Activated CD4-positive, alpha-beta T cell treated with anti-CD3 and anti-CD28 coated beads for 24 hours (primary cell): ENCODE measurements at regions not wholly inside any gene's neighbourhood (a gene's known extent, or its start where the extent isn't known, plus 50 kb on each side); places are given as distances from the start of the nearest gene placed in this dataset.

Source experiments
- DNase-seq, 2 donors: peaks; one replicate each; pipeline ENCODE4 v3.0.0-alpha.2; 2020; ENCODE audit warnings: low read depth in 2 of 2

DNA sequence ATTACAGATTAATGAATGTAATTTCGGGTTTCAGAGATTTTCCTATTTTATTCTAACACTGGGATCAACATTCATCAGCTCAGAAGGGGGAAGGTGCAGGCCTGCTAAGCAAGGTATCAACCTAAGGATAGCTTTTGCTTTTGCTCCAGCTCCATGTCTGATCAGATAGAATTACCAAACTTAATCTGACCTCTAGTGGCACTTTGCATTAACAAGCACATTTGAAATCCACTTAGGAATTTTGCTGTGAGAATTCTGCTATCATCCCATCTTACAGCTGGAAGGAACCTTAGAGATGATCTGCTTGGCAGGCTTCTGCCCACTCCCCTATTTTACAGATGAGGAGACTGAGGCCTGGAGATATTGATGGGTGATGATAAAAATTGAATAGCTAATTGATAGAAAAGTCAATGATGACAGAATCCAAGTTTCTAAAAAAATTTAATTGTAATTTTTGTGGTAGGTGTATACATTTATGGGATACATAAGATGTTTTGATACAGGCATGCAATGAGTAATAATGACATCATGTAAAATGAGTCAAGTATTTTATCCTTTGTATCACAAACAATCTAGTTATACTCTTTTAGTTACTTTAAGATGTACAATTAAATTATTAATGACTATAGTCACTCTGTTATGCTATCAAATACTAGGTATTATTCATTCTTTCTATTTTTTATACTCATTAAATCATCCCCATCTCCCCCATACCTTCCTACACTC lies 209.2 kb upstream of the ZPLD1 start:
- no peak for DNase-seq

DNA sequence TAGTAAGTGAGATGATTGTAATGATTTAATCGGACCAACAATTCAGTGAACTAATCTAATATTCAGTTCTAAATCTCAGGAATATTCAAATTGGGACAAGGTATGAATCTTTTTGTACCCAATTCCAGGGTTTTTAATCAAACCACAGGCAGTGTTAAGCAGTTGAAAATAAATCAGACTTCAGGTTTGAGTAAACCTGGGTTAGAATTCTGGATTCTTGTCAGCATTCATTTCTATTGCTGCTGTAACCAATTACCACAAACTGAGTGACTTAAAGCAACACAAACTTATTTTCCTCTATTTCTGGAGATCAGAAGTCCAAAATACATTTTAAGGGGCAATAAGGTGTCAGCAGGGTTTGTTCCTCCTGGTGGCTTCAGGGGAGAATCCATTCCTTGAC lies 208.4 kb upstream of the ZPLD1 start:
- DNase-seq: no peak

DNA sequence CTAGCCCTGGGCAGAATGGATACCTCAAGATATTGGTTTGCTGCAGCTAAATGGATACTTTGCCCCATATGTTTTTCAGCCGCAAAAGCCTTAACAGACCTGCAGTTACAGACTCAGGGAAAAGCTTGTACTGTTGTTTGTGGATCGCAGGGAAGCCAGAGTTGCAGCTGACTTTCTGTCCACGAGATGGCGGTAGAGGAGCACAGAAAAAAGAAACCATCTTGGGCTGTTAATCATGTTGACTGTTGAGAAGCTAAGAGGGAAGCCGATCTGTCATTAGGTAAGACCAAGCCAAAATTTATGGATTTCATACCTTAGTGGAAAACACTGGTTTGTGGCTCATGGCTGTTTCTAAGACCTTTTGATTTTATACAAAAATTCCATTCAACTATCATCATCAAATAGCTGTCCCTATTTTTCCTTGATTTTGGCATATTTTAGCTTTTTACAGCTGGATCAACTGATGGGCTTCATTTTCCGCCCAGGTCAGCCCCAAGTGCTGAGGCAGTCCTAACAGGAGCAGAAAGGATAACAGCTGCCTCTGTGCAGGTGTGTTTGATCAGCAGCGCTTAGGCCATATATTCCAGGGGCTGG lies 205.7 kb upstream of the ZPLD1 start:
- peak; percentile 65 to 70 for DNase-seq

DNA sequence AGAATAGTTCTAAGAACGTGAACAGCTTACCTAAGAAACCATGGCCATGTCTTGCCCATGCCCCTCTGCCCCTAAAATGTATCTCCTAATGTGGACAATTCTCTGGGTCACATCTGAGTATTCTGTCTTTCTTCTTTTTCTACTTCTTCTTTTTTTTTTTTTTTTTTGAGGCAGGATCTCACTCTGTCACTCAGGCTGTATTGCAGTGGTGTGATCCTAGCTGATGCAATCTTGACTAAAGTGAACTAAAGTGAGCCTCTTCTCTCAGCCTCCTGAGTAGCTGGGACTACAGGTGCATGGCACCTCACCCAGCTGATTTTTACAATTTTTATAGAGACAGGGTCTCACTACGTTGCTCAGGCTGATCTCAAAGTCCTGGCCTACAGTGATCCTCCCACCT lies 204.8 kb upstream of the ZPLD1 start:
- no peak for DNase-seq

DNA sequence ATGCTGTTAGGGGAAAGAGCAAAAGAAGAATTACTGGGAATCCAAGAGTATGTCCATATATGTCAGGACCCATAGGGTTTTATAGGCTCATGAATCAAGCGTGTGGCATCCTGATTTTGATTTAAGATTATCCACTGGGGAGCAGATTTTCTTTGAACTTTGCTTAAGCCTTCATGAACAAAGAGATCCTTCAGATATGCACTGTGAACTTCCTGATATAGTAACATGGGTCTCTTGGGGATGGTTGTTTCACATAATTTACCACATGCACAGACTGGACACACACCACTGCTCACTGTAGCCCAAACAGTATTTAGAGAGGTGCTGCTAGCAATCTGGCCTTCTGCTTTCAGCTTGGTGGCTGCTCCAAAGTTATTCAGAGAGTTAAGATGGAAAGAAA lies 200.9 kb upstream of the ZPLD1 start:
- no peak for DNase-seq

DNA sequence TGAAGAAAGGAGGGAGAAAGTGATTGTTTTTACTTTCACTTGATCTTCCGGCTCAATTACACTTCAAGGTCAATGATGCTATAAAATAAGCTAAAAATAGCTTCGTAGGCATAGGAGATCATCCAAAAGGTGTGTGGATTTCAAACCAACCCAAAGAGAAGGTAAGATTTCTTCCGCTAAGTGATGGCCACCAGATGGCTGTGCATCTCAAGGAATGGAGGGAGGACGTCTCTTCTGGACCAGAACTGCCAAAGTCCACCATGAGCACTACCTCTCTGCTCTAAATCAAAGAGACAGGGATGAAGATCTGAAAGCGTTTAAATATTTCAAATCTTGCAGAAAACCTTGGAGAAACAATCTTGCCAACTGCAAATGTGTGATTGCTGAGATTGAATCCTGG lies 199.1 kb upstream of the ZPLD1 start:
- DNase-seq: no peak

DNA sequence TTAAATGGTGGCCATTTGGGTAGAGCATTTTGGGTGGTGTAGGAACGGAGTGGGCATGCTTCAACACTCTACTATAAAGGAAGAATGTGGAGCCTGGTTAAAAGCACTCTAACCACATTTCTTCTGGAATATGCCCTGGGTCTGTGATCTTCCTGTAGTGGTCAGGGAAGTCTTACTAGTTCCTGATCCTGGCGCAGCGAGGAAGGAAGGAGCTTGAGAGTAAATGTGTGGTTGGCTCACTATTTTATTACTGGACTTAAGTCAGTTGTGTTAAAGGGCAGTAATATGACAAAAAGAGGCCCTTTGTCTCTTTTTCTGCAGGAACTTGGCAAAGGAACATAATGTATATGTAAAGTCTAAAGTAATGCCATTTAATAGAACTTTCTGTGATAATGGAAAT lies 197.6 kb upstream of the ZPLD1 start:
- DNase-seq: no peak

DNA sequence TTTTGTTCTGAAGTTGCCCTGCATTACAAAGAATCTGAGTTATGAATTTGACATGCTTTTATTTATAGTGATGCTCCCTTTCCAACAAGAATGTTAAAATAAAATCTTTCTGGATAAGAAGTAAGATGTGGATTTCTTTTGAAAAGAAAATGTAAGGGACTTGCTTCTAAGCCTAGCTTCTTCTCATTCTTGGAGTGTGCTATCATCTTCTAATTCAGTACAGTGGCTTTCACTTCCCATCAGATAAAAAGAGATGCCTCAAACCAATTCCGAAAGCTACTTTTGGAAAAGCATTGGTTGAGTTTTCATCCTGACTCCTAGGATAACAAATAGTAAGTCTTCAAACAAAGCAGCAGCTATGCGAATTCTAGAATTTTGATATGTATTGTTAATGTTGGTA lies 197.0 kb upstream of the ZPLD1 start:
- DNase-seq: no peak

DNA sequence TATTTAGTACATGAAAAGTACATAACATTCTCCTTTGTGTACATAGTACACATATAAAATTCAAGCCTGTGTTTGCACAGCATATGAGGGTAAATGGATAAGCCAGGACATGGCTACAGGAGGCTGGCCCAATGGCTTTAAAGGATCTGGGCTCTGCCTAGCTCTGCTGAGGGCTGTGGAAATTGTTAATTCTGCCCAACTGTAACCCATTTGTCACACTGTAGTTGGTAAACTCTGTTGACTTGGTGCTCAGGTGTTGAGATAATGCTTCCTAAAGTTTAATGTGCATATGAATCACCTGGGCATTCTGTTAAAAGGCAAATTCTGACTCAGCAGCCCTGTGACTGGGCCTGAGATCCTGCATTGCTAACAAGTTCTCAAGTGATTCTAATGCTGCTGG lies 196.5 kb upstream of the ZPLD1 start:
- DNase-seq: no peak

DNA sequence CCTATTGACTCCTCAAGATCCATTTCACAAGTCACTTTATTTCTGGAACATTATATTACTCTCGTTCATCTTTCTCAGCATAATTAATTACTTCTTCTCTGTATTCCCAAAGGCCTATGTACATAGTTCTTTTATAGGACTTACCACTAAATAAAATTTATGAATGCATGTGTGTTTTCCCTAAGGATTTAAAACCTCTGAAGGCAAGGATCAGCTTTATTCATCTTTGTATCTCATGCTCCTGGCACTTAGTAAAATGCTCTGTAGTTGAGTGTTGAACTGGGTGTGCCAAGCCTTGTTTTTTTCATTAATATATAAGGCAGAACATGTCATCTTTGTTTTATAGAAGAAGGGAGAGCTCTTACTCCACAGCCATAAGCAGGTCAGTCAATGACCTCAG lies 194.1 kb upstream of the ZPLD1 start:
- no peak for DNase-seq

DNA sequence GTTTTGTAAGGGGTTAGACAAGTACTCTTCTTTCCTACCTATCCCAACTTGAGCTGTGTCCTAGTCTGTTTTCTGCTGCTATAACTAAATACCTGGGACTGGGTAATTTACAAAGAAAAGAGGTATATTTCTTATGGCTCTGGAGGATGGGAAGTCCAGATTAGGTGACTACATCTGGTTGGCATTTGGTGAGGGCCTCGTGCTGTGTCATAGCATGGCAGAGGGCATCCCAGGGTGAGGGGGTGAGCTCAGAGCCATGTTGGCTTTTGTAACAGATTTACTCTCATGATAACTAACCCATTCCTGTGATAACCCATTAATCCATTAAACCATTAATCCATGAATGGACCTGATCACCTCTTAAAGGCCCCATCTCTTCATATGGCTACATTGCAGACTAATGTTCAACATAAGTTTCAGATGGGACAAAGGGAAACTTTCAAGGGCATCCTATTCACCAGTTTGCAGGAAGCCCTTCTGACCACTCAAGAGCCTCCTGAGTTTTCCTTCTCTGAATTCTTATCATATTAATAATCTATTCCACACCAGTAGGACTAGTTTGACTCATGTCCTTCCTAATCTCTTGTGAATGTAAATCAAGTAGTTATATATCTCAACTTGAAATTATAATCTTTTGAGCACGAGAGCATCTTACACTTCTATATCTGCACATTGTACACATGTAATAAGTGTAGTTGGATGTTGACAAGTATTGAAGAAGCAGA lies 185.7 kb upstream of the ZPLD1 start:
- no peak for DNase-seq

DNA sequence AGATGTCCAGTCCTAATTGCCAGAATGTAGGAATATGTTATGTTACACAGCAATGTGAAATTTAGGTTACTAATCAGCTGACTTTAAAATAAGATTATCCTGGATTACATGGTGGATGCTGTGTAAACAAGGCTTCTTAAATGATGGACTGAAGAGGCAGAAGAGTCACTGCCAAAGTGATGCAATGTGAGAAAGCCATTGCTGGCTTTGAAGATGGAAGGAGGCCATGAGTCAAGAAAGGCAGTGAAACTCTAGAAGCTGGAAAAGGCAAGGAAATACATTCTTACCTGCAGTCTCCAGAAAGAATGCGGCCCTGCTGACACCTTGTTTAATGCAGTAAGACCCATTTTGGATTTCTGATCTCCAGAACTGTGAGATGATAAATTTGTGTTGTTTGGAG lies 179.1 kb upstream of the ZPLD1 start:
- DNase-seq: no peak

DNA sequence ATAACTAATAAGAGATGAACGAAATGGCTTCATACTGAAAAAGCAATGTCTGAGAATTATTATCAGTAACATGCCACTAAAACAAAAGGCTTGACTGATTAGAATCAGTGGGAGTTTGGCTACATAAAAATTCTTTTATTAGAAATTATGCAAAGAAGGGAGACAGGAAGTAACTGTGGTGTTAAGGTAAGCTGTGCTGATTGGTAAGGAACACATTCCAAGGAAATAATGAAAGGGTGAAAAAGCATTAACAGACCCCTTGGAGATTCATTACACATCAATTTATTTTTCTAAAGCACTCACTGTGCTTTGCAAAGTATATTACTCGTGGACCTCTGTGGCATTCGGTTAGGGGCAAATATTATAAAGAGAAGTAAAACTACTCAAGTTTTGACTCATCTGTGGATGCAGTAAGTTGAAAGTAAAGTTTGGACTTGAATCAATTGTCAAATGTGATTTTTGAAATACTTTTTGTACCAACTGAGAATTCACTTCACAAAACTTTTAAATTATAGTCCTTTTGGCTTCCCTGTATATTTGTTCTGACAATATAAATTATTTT lies 176.1 kb upstream of the ZPLD1 start:
- no peak for DNase-seq

DNA sequence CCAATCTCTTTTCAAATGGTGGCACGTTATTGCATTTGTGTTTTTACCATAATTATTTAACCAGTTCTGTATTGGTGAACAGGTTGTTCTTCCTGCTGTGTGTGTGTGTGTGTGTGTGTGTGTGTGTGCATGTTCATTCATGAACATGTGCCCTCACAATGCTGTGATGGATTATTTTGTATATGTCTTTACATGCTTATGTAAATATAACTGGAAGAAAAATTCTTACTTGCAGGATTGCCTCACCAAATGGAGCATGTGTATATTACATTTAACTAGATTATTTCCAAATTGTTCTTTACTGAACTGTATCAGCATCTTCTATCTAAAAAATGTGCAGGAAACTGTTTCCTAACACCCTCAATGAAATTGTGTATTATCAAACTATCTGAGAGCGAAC lies 175.2 kb upstream of the ZPLD1 start:
- no peak for DNase-seq

DNA sequence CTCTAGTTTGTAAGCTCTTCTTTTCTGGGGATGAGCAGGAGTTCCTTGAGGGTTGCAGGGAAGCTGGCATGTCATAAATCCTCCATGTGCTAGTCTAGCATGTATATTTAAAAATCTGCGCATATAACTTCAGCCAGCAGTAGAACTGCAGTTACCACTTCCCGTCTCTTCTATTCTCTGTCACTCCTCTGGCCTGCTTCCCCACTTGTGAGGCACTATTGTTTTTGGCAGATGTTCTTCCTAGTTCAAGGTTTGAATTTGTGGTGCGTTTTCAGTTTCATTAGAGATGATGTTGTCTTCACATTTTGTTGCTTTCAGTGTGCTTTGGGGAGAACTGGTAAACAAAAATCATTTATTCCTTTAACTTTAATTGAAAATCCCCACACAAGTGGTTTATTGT lies 169.1 kb upstream of the ZPLD1 start:
- DNase-seq: no peak

DNA sequence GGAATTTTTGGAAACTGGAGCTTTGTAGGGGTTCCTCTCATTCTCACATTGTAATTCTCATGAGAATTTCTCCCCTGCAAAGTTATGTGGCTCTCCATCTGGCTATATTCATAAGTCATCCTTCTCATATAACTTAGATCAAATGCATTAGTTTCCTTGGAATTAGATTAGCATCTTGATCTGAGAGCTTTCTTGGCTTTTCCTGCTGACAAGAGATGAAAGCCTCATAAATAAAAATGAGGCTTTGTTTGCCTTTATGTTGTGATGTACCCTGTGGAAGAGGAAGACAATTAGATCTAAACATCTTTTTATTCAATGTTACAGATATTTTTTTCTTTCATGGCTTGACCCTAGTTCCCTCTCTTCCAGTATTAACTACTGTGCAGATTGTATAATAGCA lies 165.4 kb upstream of the ZPLD1 start:
- DNase-seq: no peak

DNA sequence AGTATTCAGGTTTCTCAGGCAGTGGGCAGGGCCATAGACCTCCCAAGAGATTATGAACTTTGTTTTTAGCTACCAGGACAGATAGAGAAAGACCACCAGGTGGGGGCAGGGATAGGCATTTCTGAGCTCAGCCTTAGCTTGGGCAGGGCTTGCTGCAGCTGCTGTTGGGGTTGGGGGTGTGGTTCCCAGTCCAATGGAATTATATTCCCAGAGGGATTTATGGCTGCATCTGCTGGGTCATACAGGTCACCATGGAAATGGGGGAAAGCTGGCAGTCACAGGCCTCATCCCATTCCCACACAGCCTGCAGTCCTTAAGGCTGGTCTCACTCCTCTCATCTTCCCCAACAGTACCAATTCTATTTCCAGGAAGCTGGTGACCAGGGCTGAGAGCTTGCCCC lies 144.6 kb upstream of the ZPLD1 start:
- no peak for DNase-seq

DNA sequence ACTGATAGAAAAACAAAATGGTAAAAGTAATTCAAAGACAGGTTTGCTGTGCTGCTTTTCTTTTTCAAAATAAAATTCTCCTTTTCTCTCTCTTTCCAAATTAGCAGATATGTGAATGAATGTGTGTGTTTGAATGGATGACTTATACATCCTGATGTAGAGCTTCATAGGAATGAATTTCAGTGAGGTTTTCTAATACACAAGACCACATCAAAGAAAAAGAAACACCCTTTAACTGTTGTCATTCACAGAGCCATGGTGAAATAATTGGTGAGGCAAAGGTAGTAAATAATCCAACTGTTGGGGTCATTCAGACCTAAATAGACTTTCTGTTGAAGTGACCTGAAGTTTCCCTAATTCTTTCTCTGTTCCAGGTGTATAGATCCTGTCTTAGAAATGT lies 139.1 kb upstream of the ZPLD1 start:
- no peak for DNase-seq

DNA sequence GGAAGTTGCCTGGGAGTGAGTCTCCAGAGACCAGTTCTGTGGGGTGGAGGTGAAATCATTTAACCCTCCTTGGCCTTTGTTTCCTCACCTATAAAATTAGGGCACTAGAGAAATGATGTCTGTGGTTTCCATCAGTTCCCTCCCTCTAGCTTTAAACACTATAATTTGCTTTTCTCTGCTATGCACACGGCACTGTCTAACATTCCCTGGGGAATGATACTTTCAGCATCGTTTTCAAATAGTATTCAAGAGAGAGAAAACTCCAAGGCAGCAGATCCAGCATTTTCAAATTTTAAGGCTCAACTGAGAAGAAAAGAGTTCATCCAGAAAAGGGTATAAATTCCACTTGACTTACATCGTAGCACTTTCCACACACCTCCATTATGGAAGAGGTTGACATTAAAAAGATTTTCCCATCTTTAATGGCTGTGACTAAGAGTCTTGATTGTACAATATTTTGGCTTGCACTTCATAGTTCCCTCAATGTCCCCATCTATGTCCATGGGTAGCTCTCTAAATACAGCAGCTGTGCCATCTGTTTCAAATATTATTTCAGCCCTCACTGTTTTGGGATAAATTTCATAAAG lies 137.7 kb upstream of the ZPLD1 start:
- no peak for DNase-seq

DNA sequence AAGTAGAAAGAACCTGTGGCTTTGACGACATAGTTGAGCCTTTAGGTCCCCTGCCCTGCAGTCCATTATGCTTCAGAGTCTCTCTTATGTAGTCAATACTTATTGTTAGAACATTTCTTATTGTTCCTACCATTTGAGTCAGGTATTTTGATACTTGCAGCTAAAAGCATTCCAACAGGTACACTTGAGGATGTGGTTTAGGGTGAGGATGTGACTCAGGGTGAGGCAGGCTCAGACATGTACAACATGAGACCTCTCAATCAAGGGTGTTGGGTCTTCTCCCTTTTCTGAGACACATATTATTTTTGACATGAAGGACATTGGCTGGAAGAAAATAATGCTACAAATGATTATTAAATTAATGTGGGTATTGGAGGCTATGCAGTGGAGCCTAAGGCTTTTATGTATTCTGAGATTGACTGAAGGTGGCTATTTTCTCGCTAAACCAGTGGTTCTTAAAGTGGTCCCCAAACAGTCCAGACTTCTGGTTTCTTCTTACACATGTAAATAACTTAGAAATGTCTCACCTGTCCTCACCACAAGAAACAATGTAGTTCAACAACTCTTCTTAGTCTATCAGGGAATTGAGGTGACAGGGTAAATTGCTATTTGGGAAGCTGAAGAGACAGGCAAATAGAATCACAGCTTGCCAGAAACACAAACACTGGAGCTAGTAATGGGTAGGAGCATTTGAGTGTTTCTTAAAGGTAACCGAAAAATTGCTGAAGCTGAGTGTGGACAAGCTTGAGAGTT lies 135.5 kb upstream of the ZPLD1 start:
- DNase-seq: no peak

DNA sequence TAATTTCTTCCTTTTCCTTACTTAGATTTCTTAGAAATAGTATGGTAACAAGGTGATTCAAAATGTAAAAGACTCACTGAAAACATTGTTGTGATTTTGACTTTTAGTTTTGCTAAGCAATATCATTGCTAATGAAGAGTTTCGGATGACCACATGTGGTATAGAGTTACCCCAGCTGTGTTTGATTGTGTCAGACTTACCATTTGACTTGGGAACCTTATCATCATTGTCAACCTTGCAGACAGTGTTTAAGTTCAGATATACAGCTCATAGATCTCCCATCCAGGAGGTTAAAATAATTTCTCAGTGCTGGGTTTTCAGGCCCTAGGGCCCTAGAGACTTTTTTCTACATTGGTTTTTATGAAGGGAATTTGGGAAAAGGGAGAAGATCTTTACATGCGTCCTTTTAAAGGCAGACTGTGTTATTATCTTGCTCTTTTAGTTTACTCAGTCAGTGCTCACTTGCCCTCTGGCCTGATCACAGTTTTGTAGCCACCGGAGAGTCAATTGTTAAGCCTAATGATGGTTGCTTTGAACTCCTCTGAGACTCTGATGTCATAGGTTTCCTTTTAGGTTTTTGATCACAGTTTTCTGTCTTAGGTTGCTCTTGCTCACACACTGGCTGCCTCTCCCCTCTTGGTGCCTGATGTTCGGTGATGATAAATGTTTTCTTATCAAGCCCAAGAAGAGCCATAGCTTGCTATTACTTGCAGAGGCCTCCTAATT lies 133.5 kb upstream of the ZPLD1 start:
- DNase-seq: no peak
